HG02938 (cell line): ENCODE measurements at regions not wholly inside any gene's neighbourhood (a gene's known extent, or its start where the extent isn't known, plus 50 kb on each side); places are given as distances from the start of the nearest gene placed in this dataset.
A peak's percentile ranks its signal among the peaks of the same experiment; 100 is the strongest.
"Not testable (repeated sequence)": the region's sequence is repeated elsewhere in the genome, so short reads cannot be mapped to it uniquely, and the experiment has no call there.

ENCODE experiments used
- ATAC-seq: cut with Tn5 transposase; IDR thresholded peaks from one replicate; pipeline ENCODE4 v1.9.1; 2021; ENCODE audit warnings: mild to moderate bottlenecking, moderate library complexity; ENCODE audit not compliant: unreplicated experiment

- no peak for ATAC-seq
Observed at GRCh38 chr4:159906517-159906916, 803.6 kb downstream of the RAPGEF2 start.

- ATAC-seq, result no peak
Observed at GRCh38 chr4:159910721-159911120, 807.8 kb downstream of the RAPGEF2 start.

GRCh38 chr4:159922119-159922518 lies 819.2 kb downstream of the RAPGEF2 start:
- no peak for ATAC-seq

- ATAC-seq, result no peak
Observed at GRCh38 chr4:159925770-159926169, 822.9 kb downstream of the RAPGEF2 start.

- no peak for ATAC-seq
Observed at GRCh38 chr4:159926871-159927270, 824.0 kb downstream of the RAPGEF2 start.

GRCh38 chr4:159927781-159928180 lies 824.9 kb downstream of the RAPGEF2 start:
- no peak for ATAC-seq

- not testable (repeated sequence) for ATAC-seq
Observed at GRCh38 chr4:159934602-159935001, 831.7 kb downstream of the RAPGEF2 start.

GRCh38 chr4:159937595-159937994 lies 834.7 kb downstream of the RAPGEF2 start:
- peak; percentile 100 for ATAC-seq

GRCh38 chr4:159939681-159940080 lies 836.8 kb downstream of the RAPGEF2 start:
- ATAC-seq, result not testable (repeated sequence)

GRCh38 chr4:159941076-159941475 lies 838.2 kb downstream of the RAPGEF2 start:
- ATAC-seq, result no peak

- ATAC-seq, result no peak
Observed at GRCh38 chr4:159944477-159944876, 841.6 kb downstream of the RAPGEF2 start.

GRCh38 chr4:159946983-159947615 lies 844.2 kb downstream of the RAPGEF2 start:
- ATAC-seq, result peak; percentile 69

GRCh38 chr4:159950707-159951106 lies 847.8 kb downstream of the RAPGEF2 start:
- no peak for ATAC-seq

- ATAC-seq, result no peak
Observed at GRCh38 chr4:159966746-159967145, 863.9 kb downstream of the RAPGEF2 start.

GRCh38 chr4:159976871-159977482 lies 874.1 kb downstream of the RAPGEF2 start:
- ATAC-seq, result not testable (repeated sequence)

- no peak for ATAC-seq
Observed at GRCh38 chr4:159977907-159978617, 875.2 kb downstream of the RAPGEF2 start.

GRCh38 chr4:159979351-159979750 lies 876.5 kb downstream of the RAPGEF2 start:
- no peak for ATAC-seq

GRCh38 chr4:159979953-159980352 lies 877.1 kb downstream of the RAPGEF2 start:
- ATAC-seq, result no peak

GRCh38 chr4:159980826-159981468 lies 878.1 kb downstream of the RAPGEF2 start:
- ATAC-seq, result no peak

- no peak for ATAC-seq
Observed at GRCh38 chr4:159981469-159981856, 878.6 kb downstream of the RAPGEF2 start.

- ATAC-seq, result no peak
Observed at GRCh38 chr4:159983082-159983481, 880.2 kb downstream of the RAPGEF2 start.
